ENCODE measurements at regions not wholly inside any gene's neighbourhood (a gene's known extent, or its start where the extent isn't known, plus 50 kb on each side); places are given as distances from the start of the nearest gene placed in this dataset.

GRCh38 chr10:117924820-117925219, 121.9 kb downstream of the RAB11FIP2 start:
- TF ChIP-seq CTCF (IDR thresholded peaks at IDR 0.05): no peak
- no peaks in the 10 kb centered on the region for H3K9me3 Mint-ChIP-seq (ENCODE audit: unreplicated experiment)
- DNase-seq (ENCODE audit: extremely low spot score, unreplicated experiment): no peak
- H3K27me3 Mint-ChIP-seq (ENCODE audit: unreplicated experiment): no peaks in the 10 kb centered on the region
- no peak overlapping the region for H3K4me3 Mint-ChIP-seq (ENCODE audit: unreplicated experiment)
- no peak overlapping the region for H3K27ac Mint-ChIP-seq (ENCODE audit: unreplicated experiment)
- H3K4me1 Mint-ChIP-seq (ENCODE audit: unreplicated experiment): no peaks in the 10 kb centered on the region
- H3K36me3 Mint-ChIP-seq (ENCODE audit: unreplicated experiment): no peaks in the 10 kb centered on the region

GRCh38 chr10:117925369-117925768, 121.4 kb downstream of the RAB11FIP2 start:
- no peak for DNase-seq (ENCODE audit: extremely low spot score, unreplicated experiment)
- no peak overlapping the region for H3K4me3 Mint-ChIP-seq (ENCODE audit: unreplicated experiment)
- TF ChIP-seq CTCF (IDR thresholded peaks at IDR 0.05): no peak
- no peak overlapping the region for H3K27ac Mint-ChIP-seq (ENCODE audit: unreplicated experiment)
- H3K27me3 Mint-ChIP-seq (ENCODE audit: unreplicated experiment): no peaks in the 10 kb centered on the region
- H3K36me3 Mint-ChIP-seq (ENCODE audit: unreplicated experiment): no peaks in the 10 kb centered on the region
- no peaks in the 10 kb centered on the region for H3K9me3 Mint-ChIP-seq (ENCODE audit: unreplicated experiment)
- H3K4me1 Mint-ChIP-seq (ENCODE audit: unreplicated experiment): no peaks in the 10 kb centered on the region

- no peaks in the 10 kb centered on the region for H3K36me3 Mint-ChIP-seq (ENCODE audit: unreplicated experiment)
- no peaks in the 10 kb centered on the region for H3K9me3 Mint-ChIP-seq (ENCODE audit: unreplicated experiment)
- no peak overlapping the region for H3K4me3 Mint-ChIP-seq (ENCODE audit: unreplicated experiment)
- H3K4me1 Mint-ChIP-seq (ENCODE audit: unreplicated experiment): no peaks in the 10 kb centered on the region
- no peaks in the 10 kb centered on the region for H3K27me3 Mint-ChIP-seq (ENCODE audit: unreplicated experiment)
- no peak for TF ChIP-seq CTCF (IDR thresholded peaks at IDR 0.05)
- H3K27ac Mint-ChIP-seq (ENCODE audit: unreplicated experiment): no peak overlapping the region
- DNase-seq (ENCODE audit: extremely low spot score, unreplicated experiment): no peak
Observed at GRCh38 chr10:117926491-117926890, 120.2 kb downstream of the RAB11FIP2 start.

- Mint-ChIP-seq H3K27ac (ENCODE audit: unreplicated experiment) (no peak overlapping the region), H3K9me3 (ENCODE audit: unreplicated experiment) (no peaks in the 10 kb centered on the region), H3K27me3 (ENCODE audit: unreplicated experiment) (no peaks in the 10 kb centered on the region), H3K36me3 (ENCODE audit: unreplicated experiment) (no peaks in the 10 kb centered on the region), H3K4me1 (ENCODE audit: unreplicated experiment) (no peaks in the 10 kb centered on the region), H3K4me3 (ENCODE audit: unreplicated experiment) (no peak overlapping the region)
- TF ChIP-seq CTCF (IDR thresholded peaks at IDR 0.05): no peak
- DNase-seq (ENCODE audit: extremely low spot score, unreplicated experiment): no peak
Observed at GRCh38 chr10:117927332-117927731, 119.4 kb downstream of the RAB11FIP2 start.

GRCh38 chr10:117927871-117928270, 118.9 kb downstream of the RAB11FIP2 start:
- Mint-ChIP-seq H3K4me1 (ENCODE audit: unreplicated experiment) (no peaks in the 10 kb centered on the region), H3K27ac (ENCODE audit: unreplicated experiment) (no peak overlapping the region), H3K4me3 (ENCODE audit: unreplicated experiment) (no peak overlapping the region), H3K27me3 (ENCODE audit: unreplicated experiment) (no peaks in the 10 kb centered on the region), H3K9me3 (ENCODE audit: unreplicated experiment) (peaks cover 3% of the 10 kb centered on the region), H3K36me3 (ENCODE audit: unreplicated experiment) (no peaks in the 10 kb centered on the region)
- no peak for TF ChIP-seq CTCF (IDR thresholded peaks at IDR 0.05)
- DNase-seq (ENCODE audit: extremely low spot score, unreplicated experiment): no peak
